Neural cell (in vitro differentiated cells): ENCODE measurements at regions not wholly inside any gene's neighbourhood (a gene's known extent, or its start where the extent isn't known, plus 50 kb on each side); places are given as distances from the start of the nearest gene placed in this dataset.
"Not testable (repeated sequence)": the region's sequence is repeated elsewhere in the genome, so short reads cannot be mapped to it uniquely, and the experiment has no call there.

Experiments used
- H2AFZ ChIP-seq: fragments of 200-600, 300-800 bp; sonication (generic), shearing (Covaris generic); 2 replicates; pipeline ENCODE4 v1.6.0; 2014; ENCODE audit warnings: low read depth, mild to moderate bottlenecking, antibody characterized with exemption, low read length, moderate library complexity
- H3F3A ChIP-seq: fragments of 200-600 bp; shearing (Covaris generic); 2 replicates; pipeline ENCODE4 v1.6.1; 2016; ENCODE audit warnings: mild to moderate bottlenecking, moderate library complexity, mixed read lengths, antibody characterized with exemption, low read length; ENCODE audit not compliant: insufficient read depth, poor library complexity, severe bottlenecking
- H3K27ac ChIP-seq: fragments of 200-600, 300-800 bp; sonication (generic), shearing (Covaris generic); 2 replicates; pipeline ENCODE4 v1.5.1; 2014; ENCODE audit warnings: mild to moderate bottlenecking, low read length, moderate library complexity
- H3K27me3 ChIP-seq: fragments of 300-800, 200-600 bp; sonication (generic), shearing (Covaris generic); 2 replicates; pipeline ENCODE4 v1.6.0; 2014; ENCODE audit warnings: mild to moderate bottlenecking, low read depth, low read length, moderate library complexity; ENCODE audit not compliant: insufficient read depth
- H3K36me3 ChIP-seq: fragments of 300-800, 200-600 bp; sonication (generic), shearing (Covaris generic); 2 replicates; pipeline ENCODE4 v1.5.1; 2014; ENCODE audit warnings: mild to moderate bottlenecking, antibody characterized with exemption, low read length, moderate library complexity; ENCODE audit not compliant: insufficient read depth
- H3K4me2 ChIP-seq: fragments of 300-800, 200-600 bp; sonication (generic), shearing (Covaris generic); 2 replicates; pipeline ENCODE4 v1.6.0; 2014; ENCODE audit warnings: mild to moderate bottlenecking, low read length
- H3K4me3 ChIP-seq: fragments of 300-800, 200-600 bp; sonication (generic), shearing (Covaris generic); 2 replicates; pipeline ENCODE4 v1.5.1; 2014; ENCODE audit warnings: mild to moderate bottlenecking, low read length, moderate library complexity
- H3K79me2 ChIP-seq: fragments of 200-600 bp; shearing (Covaris generic); replicated peaks from 2 replicates; pipeline ENCODE4 v1.6.0; 2014; ENCODE audit warnings: mild to moderate bottlenecking, low read length, moderate library complexity; ENCODE audit not compliant: insufficient read depth
- H3K9ac ChIP-seq: fragments of 300-800, 200-600 bp; sonication (generic), shearing (Covaris generic); 2 replicates; pipeline ENCODE4 v1.6.1; 2016; ENCODE audit warnings: mild to moderate bottlenecking, low read length, mixed read lengths
- H3K9me2 ChIP-seq: fragments of 200-600 bp; shearing (Covaris generic); 2 replicates; pipeline ENCODE4 v1.6.1; 2016; ENCODE audit warnings: mild to moderate bottlenecking, low read length, mixed read lengths; ENCODE audit not compliant: insufficient read depth
- H3K9me3 ChIP-seq: fragments of 200-600, 300-800 bp; sonication (generic), shearing (Covaris generic); 2 replicates; pipeline ENCODE4 v1.6.1; 2016; ENCODE audit warnings: mild to moderate bottlenecking, mixed run types, low read length, moderate library complexity, mixed read lengths
- H4K20me1 ChIP-seq: fragments of 200-600 bp; shearing (Covaris generic); 2 replicates; pipeline ENCODE4 v1.6.1; 2016; ENCODE audit warnings: mild to moderate bottlenecking, mixed run types; ENCODE audit not compliant: insufficient read depth
- EP300 ChIP-seq: fragments of 450-650 bp; conservative IDR thresholded peaks from 2 replicates; pipeline ENCODE4 v1.6.1; 2014; ENCODE audit warnings: antibody characterized with exemption, mild to moderate bottlenecking, moderate library complexity; ENCODE audit not compliant: poor library complexity, severe bottlenecking
- EZH2 ChIP-seq: fragments of 200-600, 300-800 bp; shearing (Covaris generic), sonication (generic); IDR thresholded peaks from 2 replicates; pipeline ENCODE4 v1.6.1; 2014; ENCODE audit warnings: antibody characterized with exemption, low read length, borderline replicate concordance, mild to moderate bottlenecking; ENCODE audit not compliant: insufficient read depth, poor library complexity, severe bottlenecking
- MXI1 ChIP-seq: fragments of 450-650 bp; conservative IDR thresholded peaks from 2 replicates; pipeline ENCODE4 v1.6.1; 2014; ENCODE audit warnings: antibody characterized with exemption, mild to moderate bottlenecking; ENCODE audit not compliant: poor library complexity, severe bottlenecking
- POLR2AphosphoS5 ChIP-seq: IDR thresholded peaks from 2 replicates; pipeline ENCODE4 v1.6.1; 2012
- RAD21 ChIP-seq: fragments of 450-650 bp; conservative IDR thresholded peaks from 2 replicates; pipeline ENCODE4 v1.6.1; 2014; ENCODE audit warnings: antibody characterized with exemption, mild to moderate bottlenecking, moderate library complexity
- SMC3 ChIP-seq: fragments of 450-650 bp; conservative IDR thresholded peaks from 2 replicates; pipeline ENCODE4 v1.6.1; 2014; ENCODE audit warnings: antibody characterized with exemption, mild to moderate bottlenecking, moderate library complexity; ENCODE audit not compliant: poor library complexity
- TAF1 ChIP-seq: IDR thresholded peaks from 2 replicates; pipeline ENCODE4 v1.6.1; 2012; ENCODE audit warnings: low read depth
- TF ChIP-seq, protein P1 (sequence below): fragments of 450-650 bp; IDR thresholded peaks from 2 replicates; pipeline ENCODE4 v1.5.1; 2014; ENCODE audit warnings: antibody characterized with exemption, mild to moderate bottlenecking, moderate library complexity; ENCODE audit not compliant: poor library complexity, severe bottlenecking
- TF ChIP-seq, protein P2 (sequence below): IDR thresholded peaks from 2 replicates; pipeline ENCODE4 v1.6.1; 2012; ENCODE audit warnings: borderline replicate concordance

- H3K79me2 ChIP-seq, result no peaks in the 10 kb centered on the region
- no peaks in the 10 kb centered on the region for H4K20me1 ChIP-seq
- no peak overlapping the region for H3K27ac ChIP-seq
- H3F3A ChIP-seq, result no peaks in the 10 kb centered on the region
- no peaks in the 10 kb centered on the region for H3K9me2 ChIP-seq
- no peaks in the 10 kb centered on the region for H3K36me3 ChIP-seq
- no peaks in the 10 kb centered on the region for H3K9me3 ChIP-seq
- H3K27me3 ChIP-seq, result no peaks in the 10 kb centered on the region
- H3K9ac ChIP-seq, result no peak overlapping the region
- H3K4me2 ChIP-seq, result no peak overlapping the region
- no peak overlapping the region for H2AFZ ChIP-seq
- H3K4me3 ChIP-seq, result no peak overlapping the region
- TF ChIP-seq RAD21 (no peak), POLR2AphosphoS5 (no peak), TAF1 (no peak), EP300 (no peak), MXI1 (no peak)
- TF ChIP-seq, protein P1, sequence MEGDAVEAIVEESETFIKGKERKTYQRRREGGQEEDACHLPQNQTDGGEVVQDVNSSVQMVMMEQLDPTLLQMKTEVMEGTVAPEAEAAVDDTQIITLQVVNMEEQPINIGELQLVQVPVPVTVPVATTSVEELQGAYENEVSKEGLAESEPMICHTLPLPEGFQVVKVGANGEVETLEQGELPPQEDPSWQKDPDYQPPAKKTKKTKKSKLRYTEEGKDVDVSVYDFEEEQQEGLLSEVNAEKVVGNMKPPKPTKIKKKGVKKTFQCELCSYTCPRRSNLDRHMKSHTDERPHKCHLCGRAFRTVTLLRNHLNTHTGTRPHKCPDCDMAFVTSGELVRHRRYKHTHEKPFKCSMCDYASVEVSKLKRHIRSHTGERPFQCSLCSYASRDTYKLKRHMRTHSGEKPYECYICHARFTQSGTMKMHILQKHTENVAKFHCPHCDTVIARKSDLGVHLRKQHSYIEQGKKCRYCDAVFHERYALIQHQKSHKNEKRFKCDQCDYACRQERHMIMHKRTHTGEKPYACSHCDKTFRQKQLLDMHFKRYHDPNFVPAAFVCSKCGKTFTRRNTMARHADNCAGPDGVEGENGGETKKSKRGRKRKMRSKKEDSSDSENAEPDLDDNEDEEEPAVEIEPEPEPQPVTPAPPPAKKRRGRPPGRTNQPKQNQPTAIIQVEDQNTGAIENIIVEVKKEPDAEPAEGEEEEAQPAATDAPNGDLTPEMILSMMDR, result no peak
These were observed 180.5 kb upstream of the CLINT1 start for GRCh38 chr5:158039441-158039840.

GRCh38 chr5:158036983-158037595 lies 178.1 kb upstream of the CLINT1 start:
- not testable (repeated sequence) for H3K9me2 ChIP-seq, H3K79me2 ChIP-seq, H3K4me2 ChIP-seq, H3K4me3 ChIP-seq, H3K9ac ChIP-seq, H3K9me3 ChIP-seq, H3K27ac ChIP-seq, H4K20me1 ChIP-seq, H3K27me3 ChIP-seq, H2AFZ ChIP-seq, H3K36me3 ChIP-seq, H3F3A ChIP-seq

GRCh38 chr5:158034586-158034985 lies 175.6 kb upstream of the CLINT1 start:
- H3K9me3 ChIP-seq, H3K36me3 ChIP-seq, H3K9me2 ChIP-seq: not testable (repeated sequence)

DNA sequence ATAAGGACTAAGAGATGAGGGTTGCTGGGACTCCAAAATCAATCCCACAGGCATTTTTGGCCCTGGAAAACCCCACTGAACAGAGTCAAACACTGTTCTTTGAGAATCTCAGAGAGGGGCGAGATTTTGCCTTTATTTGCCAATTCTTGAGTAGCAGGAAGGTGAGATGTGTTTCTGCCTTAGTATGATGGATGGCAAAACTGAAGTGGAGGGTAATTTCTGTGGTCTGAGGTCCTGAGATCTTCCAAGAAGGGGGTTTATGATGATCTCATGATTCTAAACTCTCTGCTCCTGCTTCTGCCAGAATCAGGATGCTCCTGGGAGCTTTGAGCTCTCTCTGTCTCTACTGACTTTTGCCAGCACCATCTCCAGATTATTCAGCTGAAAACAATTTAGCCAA lies 174.8 kb upstream of the CLINT1 start:
- TF ChIP-seq EZH2, result no peak
- no peak for TF ChIP-seq POLR2AphosphoS5
- no peak for TF ChIP-seq EP300
- TF ChIP-seq TAF1, result no peak
- no peak for TF ChIP-seq RAD21
- TF ChIP-seq, protein P1, result no peak
- TF ChIP-seq, protein P2, sequence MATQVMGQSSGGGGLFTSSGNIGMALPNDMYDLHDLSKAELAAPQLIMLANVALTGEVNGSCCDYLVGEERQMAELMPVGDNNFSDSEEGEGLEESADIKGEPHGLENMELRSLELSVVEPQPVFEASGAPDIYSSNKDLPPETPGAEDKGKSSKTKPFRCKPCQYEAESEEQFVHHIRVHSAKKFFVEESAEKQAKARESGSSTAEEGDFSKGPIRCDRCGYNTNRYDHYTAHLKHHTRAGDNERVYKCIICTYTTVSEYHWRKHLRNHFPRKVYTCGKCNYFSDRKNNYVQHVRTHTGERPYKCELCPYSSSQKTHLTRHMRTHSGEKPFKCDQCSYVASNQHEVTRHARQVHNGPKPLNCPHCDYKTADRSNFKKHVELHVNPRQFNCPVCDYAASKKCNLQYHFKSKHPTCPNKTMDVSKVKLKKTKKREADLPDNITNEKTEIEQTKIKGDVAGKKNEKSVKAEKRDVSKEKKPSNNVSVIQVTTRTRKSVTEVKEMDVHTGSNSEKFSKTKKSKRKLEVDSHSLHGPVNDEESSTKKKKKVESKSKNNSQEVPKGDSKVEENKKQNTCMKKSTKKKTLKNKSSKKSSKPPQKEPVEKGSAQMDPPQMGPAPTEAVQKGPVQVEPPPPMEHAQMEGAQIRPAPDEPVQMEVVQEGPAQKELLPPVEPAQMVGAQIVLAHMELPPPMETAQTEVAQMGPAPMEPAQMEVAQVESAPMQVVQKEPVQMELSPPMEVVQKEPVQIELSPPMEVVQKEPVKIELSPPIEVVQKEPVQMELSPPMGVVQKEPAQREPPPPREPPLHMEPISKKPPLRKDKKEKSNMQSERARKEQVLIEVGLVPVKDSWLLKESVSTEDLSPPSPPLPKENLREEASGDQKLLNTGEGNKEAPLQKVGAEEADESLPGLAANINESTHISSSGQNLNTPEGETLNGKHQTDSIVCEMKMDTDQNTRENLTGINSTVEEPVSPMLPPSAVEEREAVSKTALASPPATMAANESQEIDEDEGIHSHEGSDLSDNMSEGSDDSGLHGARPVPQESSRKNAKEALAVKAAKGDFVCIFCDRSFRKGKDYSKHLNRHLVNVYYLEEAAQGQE, result no peak
- TF ChIP-seq MXI1, result no peak
- TF ChIP-seq SMC3, result no peak
- Histone ChIP-seq H3K27me3 (no peaks in the 10 kb centered on the region), H3F3A (no peaks in the 10 kb centered on the region)

More at GRCh38 chr5:158034586-158034985, 175.6 kb upstream of the CLINT1 start:
- not testable (repeated sequence) for H3K79me2 ChIP-seq, H3K9ac ChIP-seq, H3K27me3 ChIP-seq, H3K27ac ChIP-seq, H3K4me3 ChIP-seq, H2AFZ ChIP-seq, H3F3A ChIP-seq, H3K4me2 ChIP-seq, H4K20me1 ChIP-seq

More for the DNA sequence above, 174.8 kb upstream of the CLINT1 start:
- Histone ChIP-seq H3K9me2 (no peaks in the 10 kb centered on the region), H3K79me2 (no peaks in the 10 kb centered on the region), H3K9ac (no peak overlapping the region), H2AFZ (no peak overlapping the region), H4K20me1 (no peaks in the 10 kb centered on the region), H3K36me3 (no peaks in the 10 kb centered on the region), H3K27ac (no peak overlapping the region), H3K4me3 (no peak overlapping the region), H3K4me2 (no peak overlapping the region), H3K9me3 (no peaks in the 10 kb centered on the region)
